ENCODE measurements at regions not wholly inside any gene's neighbourhood (a gene's known extent, or its start where the extent isn't known, plus 50 kb on each side); places are given as distances from the start of the nearest gene placed in this dataset.
A peak's percentile ranks its signal among the peaks of the same experiment; 100 is the strongest.

DNA sequence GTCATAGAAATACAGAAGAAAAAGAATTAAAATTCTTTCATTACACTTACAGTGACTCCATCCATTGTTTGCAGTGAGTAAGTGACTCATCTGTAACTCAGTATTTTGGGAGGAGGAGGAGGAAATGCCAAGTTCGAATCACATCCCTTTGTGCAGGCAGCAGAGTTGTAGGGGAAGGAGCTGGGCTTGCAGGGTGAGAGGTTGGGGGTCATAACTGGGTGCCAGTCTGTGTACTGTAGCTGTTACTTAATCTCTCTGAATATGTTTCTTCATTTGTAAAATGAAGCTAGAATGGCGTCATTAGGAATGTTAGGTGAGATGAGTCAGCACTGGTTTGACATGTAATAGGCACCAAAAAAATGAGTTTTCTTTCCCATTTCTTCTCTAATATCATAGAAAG lies 235.7 kb upstream of the ADAMTSL1 start:
- H3K27ac ChIP-seq: no peak overlapping the region
- no peak for TF ChIP-seq CTCF (conservative IDR thresholded peaks at IDR 0.05)
- no peak for TF ChIP-seq ZFX (IDR thresholded peaks at IDR 0.05)

- no peak overlapping the region for H3K27ac ChIP-seq
- TF ChIP-seq ZFX (IDR thresholded peaks at IDR 0.05) (no peak), CTCF (conservative IDR thresholded peaks at IDR 0.05) (no peak)
Observed at GRCh38 chr9:18238752-18239447, 235.1 kb upstream of the ADAMTSL1 start.

GRCh38 chr9:18240213-18240612 lies 233.7 kb upstream of the ADAMTSL1 start:
- no peak for TF ChIP-seq ZFX (IDR thresholded peaks at IDR 0.05)
- TF ChIP-seq CTCF (conservative IDR thresholded peaks at IDR 0.05): no peak
- no peak overlapping the region for H3K27ac ChIP-seq

DNA sequence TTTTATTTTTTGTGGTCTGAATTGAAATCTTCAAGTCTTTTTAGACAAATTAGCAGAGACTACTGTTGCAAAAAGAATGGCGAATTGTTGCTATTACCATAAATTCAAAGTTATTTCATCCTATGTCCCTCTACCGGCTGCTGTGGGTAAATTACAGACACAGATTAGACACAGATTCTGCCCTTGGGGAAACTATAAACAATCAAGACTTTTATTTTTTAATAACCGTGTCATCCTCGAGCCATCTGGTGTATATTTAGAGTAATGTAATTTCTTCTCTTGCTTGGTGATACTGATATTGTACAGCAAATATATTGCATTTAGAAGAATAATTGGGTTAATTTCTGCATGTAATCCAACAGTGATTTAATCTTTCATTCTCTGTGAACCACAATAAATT lies 228.0 kb upstream of the ADAMTSL1 start:
- no peak overlapping the region for H3K27ac ChIP-seq
- no peak for TF ChIP-seq ZFX (IDR thresholded peaks at IDR 0.05)
- peak; percentile 42 for TF ChIP-seq CTCF (conservative IDR thresholded peaks at IDR 0.05)

DNA sequence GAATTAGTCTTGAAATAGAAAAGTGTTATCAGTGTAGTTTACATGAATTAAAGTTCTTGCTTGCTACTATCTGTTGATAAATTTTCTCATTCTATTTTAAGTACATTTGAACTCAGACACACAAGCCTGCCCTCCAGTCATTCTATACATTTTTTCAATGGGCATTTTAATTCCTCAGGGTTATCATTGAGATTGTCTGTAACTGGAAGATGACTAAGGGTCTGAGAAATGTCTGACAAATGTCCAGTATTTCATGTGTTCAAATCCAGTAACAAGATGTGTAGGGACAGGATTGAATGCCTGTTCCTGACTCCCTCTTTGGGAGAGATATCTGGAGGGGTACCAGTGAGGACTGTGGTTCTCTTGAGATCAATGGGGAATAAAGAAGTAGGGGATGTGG lies 223.9 kb upstream of the ADAMTSL1 start:
- TF ChIP-seq ZFX (IDR thresholded peaks at IDR 0.05) (no peak), CTCF (conservative IDR thresholded peaks at IDR 0.05) (no peak)
- no peak overlapping the region for H3K27ac ChIP-seq

GRCh38 chr9:18253950-18254349 lies 220.0 kb upstream of the ADAMTSL1 start:
- H3K27ac ChIP-seq: no peak overlapping the region
- TF ChIP-seq CTCF (conservative IDR thresholded peaks at IDR 0.05) (no peak), ZFX (IDR thresholded peaks at IDR 0.05) (no peak)

DNA sequence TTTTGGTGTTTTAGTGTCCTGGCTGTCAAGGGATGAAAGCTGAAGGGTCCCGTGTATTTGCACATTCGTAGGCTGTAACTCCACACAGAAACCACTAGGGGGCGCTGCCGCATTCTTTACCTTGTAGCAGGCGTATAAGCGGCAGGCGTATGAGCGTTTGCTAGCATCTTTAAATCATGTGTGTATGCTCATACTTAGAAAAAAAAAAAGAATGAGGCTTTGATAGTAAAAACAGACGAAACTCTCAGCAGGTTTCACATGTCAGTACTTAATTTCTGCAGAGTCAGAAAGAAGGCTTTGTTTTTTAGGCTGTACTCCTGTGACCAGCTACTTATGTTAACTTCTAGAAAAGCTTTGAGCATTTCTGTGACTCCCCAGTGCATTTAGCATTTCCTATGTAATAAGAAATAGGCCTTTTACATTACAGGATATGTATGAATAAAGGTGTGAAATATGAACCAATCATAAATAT lies 218.8 kb upstream of the ADAMTSL1 start:
- no peak for TF ChIP-seq ZFX (IDR thresholded peaks at IDR 0.05)
- peak; percentile 96 for TF ChIP-seq CTCF (conservative IDR thresholded peaks at IDR 0.05)
- H3K27ac ChIP-seq: no peak overlapping the region

All from C4-2B (cell line).